ENCODE measurements at regions not wholly inside any gene's neighbourhood (a gene's known extent, or its start where the extent isn't known, plus 50 kb on each side); places are given as distances from the start of the nearest gene placed in this dataset.

- TF ChIP-seq ZBTB11 (tag by site-specific recombination; conservative IDR thresholded peaks at IDR 0.05; ENCODE audit: low read depth), result no peak
- TF ChIP-seq ZNF561 (tag by site-specific recombination; IDR thresholded peaks at IDR 0.05; ENCODE audit: borderline replicate concordance), result no peak
- TF ChIP-seq ZNF223 (tag by site-specific recombination; IDR thresholded peaks at IDR 0.05), result no peak
Observed at GRCh38 chr3:76063019-76063418, 277.7 kb upstream of the ZNF717 start (continued).

- no peak overlapping the region for H3K4me3 ChIP-seq (ENCODE audit: low read depth, low read length)
- H3K36me3 ChIP-seq (ENCODE audit: control insufficient read depth in 2 of 2, insufficient read depth in 1 of 2, low read length in 2 of 2), result no peaks in the 10 kb centered on the region
- no peaks in the 10 kb centered on the region for H3K4me1 ChIP-seq (ENCODE audit: control insufficient read depth, insufficient read depth, low read length)
- no peak for TF ChIP-seq ZNF169 (tag by site-specific recombination; IDR thresholded peaks at IDR 0.05)
- TF ChIP-seq ZBTB17 (tag by site-specific recombination; IDR thresholded peaks at IDR 0.05), result no peak
- TF ChIP-seq MYNN (tag by site-specific recombination; IDR thresholded peaks at IDR 0.05; ENCODE audit: borderline replicate concordance), result no peak
- no peak for TF ChIP-seq ZFP37 (tag by site-specific recombination; IDR thresholded peaks at IDR 0.05)
- TF ChIP-seq MZF1 (tag by site-specific recombination; IDR thresholded peaks at IDR 0.05; ENCODE audit: borderline replicate concordance), result no peak
- ChIA-PET POLR2A (no interaction called here), CTCF (no interaction called here)
- H3K27ac ChIP-seq (ENCODE audit: extremely low read depth, low read depth, low read length), result no peak overlapping the region
- H3K9me3 ChIP-seq (ENCODE audit: control insufficient read depth, insufficient read depth, low read depth, low read length), result no peaks in the 10 kb centered on the region
Observed at GRCh38 chr3:76063811-76064210, 278.5 kb upstream of the ZNF717 start.

GRCh38 chr3:76065964-76066363 lies 280.6 kb upstream of the ZNF717 start:
- ChIA-PET CTCF (no interaction called here), POLR2A (no interaction called here)
- TF ChIP-seq KLF9 (tag by site-specific recombination; IDR thresholded peaks at IDR 0.05; ENCODE audit: low read depth) (no peak), PRDM1 (tag by site-specific recombination; IDR thresholded peaks at IDR 0.05) (no peak), OSR2 (tag by site-specific recombination; IDR thresholded peaks at IDR 0.05) (no peak), ZNF426 (tag by site-specific recombination; IDR thresholded peaks at IDR 0.05) (no peak), ZNF114 (tag by site-specific recombination; IDR thresholded peaks at IDR 0.05) (no peak), SP7 (tag by site-specific recombination; IDR thresholded peaks at IDR 0.05) (no peak), ZNF76 (tag by site-specific recombination; IDR thresholded peaks at IDR 0.05; ENCODE audit: borderline replicate concordance, low read depth) (no peak), ZNF18 (tag by site-specific recombination; IDR thresholded peaks at IDR 0.05) (no peak), ZNF398 (tag by site-specific recombination; IDR thresholded peaks at IDR 0.05) (no peak), ZNF785 (tag by site-specific recombination; IDR thresholded peaks at IDR 0.05) (no peak), ZNF416 (tag by site-specific recombination; IDR thresholded peaks at IDR 0.05) (no peak), ZBTB21 (tag by site-specific recombination; IDR thresholded peaks at IDR 0.05) (no peak), PRDM4 (tag by site-specific recombination; IDR thresholded peaks at IDR 0.05) (no peak), ZBTB7A (tag by site-specific recombination; IDR thresholded peaks at IDR 0.05; ENCODE audit: low read depth) (no peak), TRIM28 (IDR thresholded peaks at IDR 0.05; ENCODE audit: borderline replicate concordance, low read length) (no peak), ZNF645 (tag by site-specific recombination; IDR thresholded peaks at IDR 0.05) (no peak)
- Histone ChIP-seq H3K27ac (ENCODE audit: extremely low read depth, low read depth, low read length) (no peak overlapping the region), H3K4me1 (ENCODE audit: control insufficient read depth, insufficient read depth, low read length) (no peaks in the 10 kb centered on the region), H3K4me3 (ENCODE audit: low read depth, low read length) (no peak overlapping the region), H3K36me3 (ENCODE audit: control insufficient read depth in 2 of 2, insufficient read depth in 1 of 2, low read length in 2 of 2) (no peaks in the 10 kb centered on the region), H3K9me3 (ENCODE audit: control insufficient read depth, insufficient read depth, low read depth, low read length) (no peaks in the 10 kb centered on the region)
